ENCODE measurements at regions not wholly inside any gene's neighbourhood (a gene's known extent, or its start where the extent isn't known, plus 50 kb on each side); places are given as distances from the start of the nearest gene placed in this dataset.

GRCh38 chr12:115485967-115486366 is 791.5 kb downstream of the MED13L start:
- no peaks in the 10 kb centered on the region for H3K36me3 Mint-ChIP-seq
- H3K9ac ChIP-seq (ENCODE audit: insufficient read depth, low read length, poor library complexity, severe bottlenecking) = no peak overlapping the region
- peaks cover 0 to 7% (median 1%) of the 10 kb centered on the region in 7 donors for H3K9me3 Mint-ChIP-seq
- no peak overlapping the region for H3K4me2 ChIP-seq (replicated peaks; ENCODE audit: extremely low read depth, low read length, poor library complexity, severe bottlenecking)
- WGBS (ENCODE audit: insufficient coverage) = 87% methylated on average over 5 of the region's 6 CpGs
- H3K9me3 ChIP-seq (replicated peaks in 1 of 2; ENCODE audit: control insufficient read depth in 1 of 2, insufficient read depth in 1 of 2, low read length in 2 of 2) = no peaks in the 10 kb centered on the region
- H3K36me3 ChIP-seq (replicated peaks in 1 of 2; ENCODE audit: control insufficient read depth in 1 of 2, insufficient read depth in 2 of 2, low read length in 2 of 2) = no peaks in the 10 kb centered on the region
- H3K4me1 Mint-ChIP-seq = no peaks in the 10 kb centered on the region
- peaks cover 0 to 1% (median 0%) of the 10 kb centered on the region in 3 donors for H3K27me3 Mint-ChIP-seq (ENCODE audit: low read depth in 3 of 3)
- H3K27ac ChIP-seq (ENCODE audit: low read depth in 1 of 2, low read length in 2 of 2) = no peak overlapping the region
- no peaks in the 10 kb centered on the region for H3K79me2 ChIP-seq (ENCODE audit: insufficient read depth, low read length)
- intact Hi-C loops (cut with micrococcal nuclease) = no loop called here
- H3K4me1 ChIP-seq (ENCODE audit: control insufficient read depth in 1 of 2, insufficient read depth in 2 of 2, low read length in 2 of 2) = no peaks in the 10 kb centered on the region
- H3K27me3 ChIP-seq (ENCODE audit: control insufficient read depth in 2 of 2, insufficient read depth in 2 of 2, low read length in 2 of 2) = no peaks in the 10 kb centered on the region
- H3K4me3 ChIP-seq (replicated peaks in 1 of 3; ENCODE audit: low read depth in 2 of 3, low read length in 3 of 3) = no peak overlapping the region
- H3K27ac Mint-ChIP-seq = no peak overlapping the region
- no peak overlapping the region for H3K4me3 Mint-ChIP-seq
- no peak for DNase-seq
- TF ChIP-seq, protein P1, sequence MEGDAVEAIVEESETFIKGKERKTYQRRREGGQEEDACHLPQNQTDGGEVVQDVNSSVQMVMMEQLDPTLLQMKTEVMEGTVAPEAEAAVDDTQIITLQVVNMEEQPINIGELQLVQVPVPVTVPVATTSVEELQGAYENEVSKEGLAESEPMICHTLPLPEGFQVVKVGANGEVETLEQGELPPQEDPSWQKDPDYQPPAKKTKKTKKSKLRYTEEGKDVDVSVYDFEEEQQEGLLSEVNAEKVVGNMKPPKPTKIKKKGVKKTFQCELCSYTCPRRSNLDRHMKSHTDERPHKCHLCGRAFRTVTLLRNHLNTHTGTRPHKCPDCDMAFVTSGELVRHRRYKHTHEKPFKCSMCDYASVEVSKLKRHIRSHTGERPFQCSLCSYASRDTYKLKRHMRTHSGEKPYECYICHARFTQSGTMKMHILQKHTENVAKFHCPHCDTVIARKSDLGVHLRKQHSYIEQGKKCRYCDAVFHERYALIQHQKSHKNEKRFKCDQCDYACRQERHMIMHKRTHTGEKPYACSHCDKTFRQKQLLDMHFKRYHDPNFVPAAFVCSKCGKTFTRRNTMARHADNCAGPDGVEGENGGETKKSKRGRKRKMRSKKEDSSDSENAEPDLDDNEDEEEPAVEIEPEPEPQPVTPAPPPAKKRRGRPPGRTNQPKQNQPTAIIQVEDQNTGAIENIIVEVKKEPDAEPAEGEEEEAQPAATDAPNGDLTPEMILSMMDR (IDR thresholded peaks at IDR 0.05) = no peak
- no peak overlapping the region for H2AFZ ChIP-seq (ENCODE audit: insufficient read depth, low read depth, low read length, poor library complexity, severe bottlenecking)
- H4K20me1 ChIP-seq (ENCODE audit: insufficient read depth, low read length) = no peaks in the 10 kb centered on the region

DNA sequence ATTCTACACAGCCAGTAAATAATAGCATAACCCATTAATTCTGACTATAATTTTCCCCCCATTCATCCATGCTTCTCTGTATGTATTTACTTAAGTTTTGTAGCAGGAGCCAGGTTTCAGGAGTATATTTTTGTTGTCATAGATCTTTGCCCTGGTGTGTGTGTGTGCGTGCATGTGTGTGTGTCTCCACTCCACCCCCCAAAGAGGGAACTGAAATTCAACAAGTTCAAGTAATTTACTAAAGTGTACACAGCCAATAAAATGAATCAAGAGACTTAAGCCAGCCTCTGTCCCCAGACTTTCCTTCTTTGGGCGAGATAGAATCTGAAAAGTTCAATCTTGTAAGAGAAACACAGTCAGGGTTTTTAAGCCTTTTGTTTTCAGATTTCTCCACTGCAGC is 792.0 kb downstream of the MED13L start:
- TF ChIP-seq, protein P1 (IDR thresholded peaks at IDR 0.05) = no peak
- Mint-ChIP-seq H3K27ac (no peak overlapping the region), H3K27me3 (ENCODE audit: low read depth in 3 of 3) (peaks cover 0 to 1% (median 0%) of the 10 kb centered on the region in 3 donors), H3K36me3 (no peaks in the 10 kb centered on the region), H3K4me3 (no peak overlapping the region), H3K4me1 (no peaks in the 10 kb centered on the region), H3K9me3 (peaks cover 0 to 7% (median 1%) of the 10 kb centered on the region in 7 donors)
- Histone ChIP-seq H3K9ac (ENCODE audit: insufficient read depth, low read length, poor library complexity, severe bottlenecking) (no peak overlapping the region), H3K4me1 (ENCODE audit: control insufficient read depth in 1 of 2, insufficient read depth in 2 of 2, low read length in 2 of 2) (no peaks in the 10 kb centered on the region), H2AFZ (ENCODE audit: insufficient read depth, low read depth, low read length, poor library complexity, severe bottlenecking) (no peak overlapping the region), H3K79me2 (ENCODE audit: insufficient read depth, low read length) (no peaks in the 10 kb centered on the region), H4K20me1 (ENCODE audit: insufficient read depth, low read length) (no peaks in the 10 kb centered on the region), H3K27me3 (ENCODE audit: control insufficient read depth in 2 of 2, insufficient read depth in 2 of 2, low read length in 2 of 2) (no peaks in the 10 kb centered on the region), H3K27ac (ENCODE audit: low read depth in 1 of 2, low read length in 2 of 2) (no peak overlapping the region), H3K36me3 (replicated peaks in 1 of 2; ENCODE audit: control insufficient read depth in 1 of 2, insufficient read depth in 2 of 2, low read length in 2 of 2) (no peaks in the 10 kb centered on the region), H3K4me3 (replicated peaks in 1 of 3; ENCODE audit: low read depth in 2 of 3, low read length in 3 of 3) (no peak overlapping the region), H3K9me3 (replicated peaks in 1 of 2; ENCODE audit: control insufficient read depth in 1 of 2, insufficient read depth in 1 of 2, low read length in 2 of 2) (no peaks in the 10 kb centered on the region), H3K4me2 (replicated peaks; ENCODE audit: extremely low read depth, low read length, poor library complexity, severe bottlenecking) (no peak overlapping the region)
- intact Hi-C loops (cut with micrococcal nuclease) = no loop called here
- DNase-seq = no peak
- WGBS (ENCODE audit: insufficient coverage) = 100% methylated on average over 1 of the region's 2 CpGs
